B cell (primary cell): ENCODE measurements at regions not wholly inside any gene's neighbourhood (a gene's known extent, or its start where the extent isn't known, plus 50 kb on each side); places are given as distances from the start of the nearest gene placed in this dataset.

Experiments used
- ATAC-seq: fragments of 200-7000 bp; cut with Tn5 transposase; one replicate; pipeline ENCODE4 v1.10.0; 2021; ENCODE audit warnings: low read depth, mild to moderate bottlenecking, moderate number of reproducible peaks, moderate library complexity
- CTCF ChIA-PET: fragments of 350-600 bp; sonication (Branson Sonifier 250); formaldehyde crosslinking; loops from one replicate; lab custom pipeline; 2021; ENCODE audit warnings: antibody characterized with exemption, inconsistent platforms; lab: Charles Lee
- POLR2A ChIA-PET: fragments of 350-600 bp; sonication (Branson Sonifier 250); formaldehyde crosslinking; loops from one replicate; lab custom pipeline; 2021; ENCODE audit warnings: antibody characterized with exemption; lab: Charles Lee
- DNase-seq: peaks from one replicate; pipeline ENCODE4 v3.0.0; 2013
- H2AFZ ChIP-seq: 2 replicates; pipeline ENCODE4 v1.6.1; 2012; ENCODE audit warnings: mild to moderate bottlenecking, low read depth, low read length; ENCODE audit not compliant: insufficient read depth, poor library complexity, severe bottlenecking
- H3K27ac ChIP-seq, 2 donors: 1 replicate in 1 of 2; 2 replicates in 1 of 2; pipeline ENCODE4 v1.5.1; 2012 to 2013; ENCODE audit warnings: low read length in 2 of 2, mild to moderate bottlenecking in 2 of 2, moderate library complexity in 1 of 2
- H3K27me3 ChIP-seq, 4 experiments: fragments of 200-600 bp in 1 of 4; sonication (generic) in 1 of 4; replicated peaks in 1 of 4; 1 replicate in 2 of 4; 2 replicates in 2 of 4; pipeline versions ENCODE4 v1.6.1 to v1.7.0; 2013 to 2016; ENCODE audit warnings: low read length in 3 of 4, mild to moderate bottlenecking in 2 of 4, mixed read lengths in 1 of 4, moderate library complexity in 1 of 4; ENCODE audit not compliant: insufficient read depth in 4 of 4, control insufficient read depth in 3 of 4; ENCODE audit errors: control extremely low read depth in 1 of 4
- H3K36me3 ChIP-seq, 2 experiments: replicated peaks in 1 of 2; 1 replicate in 1 of 2; 2 replicates in 1 of 2; pipeline versions ENCODE4 v1.6.1 to v1.7.1; 2013; ENCODE audit warnings: low read length in 1 of 2; ENCODE audit not compliant: insufficient read depth in 2 of 2, control insufficient read depth in 1 of 2; ENCODE audit errors: control extremely low read depth in 1 of 2, extremely low read depth in 1 of 2
- H3K4me1 ChIP-seq, 2 donors: fragments of 200-600 bp in 1 of 2; sonication (generic) in 1 of 2; 1 replicate in 1 of 2; 2 replicates in 1 of 2; pipeline versions ENCODE4 v1.5.1 to v1.6.1; 2013 to 2017; ENCODE audit warnings: low read length in 2 of 2; ENCODE audit not compliant: control insufficient read depth in 2 of 2, insufficient read depth in 2 of 2
- H3K4me2 ChIP-seq: replicated peaks from 2 replicates; pipeline ENCODE3; 2012; ENCODE audit warnings: mild to moderate bottlenecking, low read depth, low read length; ENCODE audit not compliant: poor library complexity, severe bottlenecking
- H3K4me3 ChIP-seq, 5 experiments: fragments of 200-600 bp in 1 of 5; sonication (generic) in 1 of 5; 1 replicate in 3 of 5; 2 replicates in 2 of 5; pipeline versions ENCODE4 v1.5.1 to v1.7.0; 2011 to 2016; ENCODE audit warnings: low read length in 4 of 5, mild to moderate bottlenecking in 4 of 5, low read depth in 2 of 5, control low read depth in 1 of 5, moderate library complexity in 1 of 5; ENCODE audit not compliant: insufficient read depth in 1 of 5; ENCODE audit errors: control extremely low read depth in 1 of 5, extremely low read depth in 1 of 5
- H3K79me2 ChIP-seq: fragments of 200-600 bp; sonication (generic); one replicate; pipeline ENCODE4 v1.6.0; 2016; ENCODE audit warnings: low read length; ENCODE audit not compliant: control insufficient read depth, insufficient read depth
- H3K9ac ChIP-seq: fragments of 200-600 bp; sonication (generic); 2 replicates; pipeline ENCODE4 v1.6.1; 2017; ENCODE audit warnings: mild to moderate bottlenecking, low read length, moderate library complexity
- H3K9me3 ChIP-seq, 3 donors: one replicate each; pipeline versions ENCODE4 v1.6.1 to v1.7.1; 2013; ENCODE audit warnings: low read length in 2 of 3; ENCODE audit not compliant: control insufficient read depth in 2 of 3, insufficient read depth in 1 of 3; ENCODE audit errors: control extremely low read depth in 1 of 3
- H4K20me1 ChIP-seq: 2 replicates; pipeline ENCODE4 v1.6.0; 2012; ENCODE audit warnings: mild to moderate bottlenecking, low read length; ENCODE audit not compliant: insufficient read depth, control insufficient read depth, poor library complexity, severe bottlenecking
- H3K27ac Mint-ChIP-seq: one replicate; pipeline ENCODE4 v1.8.0; 2021; ENCODE audit warnings: mixed read lengths
- H3K27me3 Mint-ChIP-seq: one replicate; pipeline ENCODE4 v1.8.0; 2021; ENCODE audit warnings: mixed read lengths
- H3K4me1 Mint-ChIP-seq: one replicate; pipeline ENCODE4 v1.8.0; 2021; ENCODE audit warnings: mixed read lengths
- H3K4me3 Mint-ChIP-seq: one replicate; pipeline ENCODE4 v1.8.0; 2021; ENCODE audit warnings: mixed read lengths
- H3K9me3 Mint-ChIP-seq: one replicate; pipeline ENCODE4 v1.8.0; 2022; ENCODE audit warnings: mixed read lengths; ENCODE audit not compliant: insufficient read depth
- CTCF ChIP-seq: fragments of 200-600 bp; IDR thresholded peaks from one replicate; pipeline ENCODE4 v1.8.0; 2022; ENCODE audit warnings: antibody characterized with exemption, mild to moderate bottlenecking
- EZH2 ChIP-seq: IDR thresholded peaks from 2 replicates; pipeline ENCODE4 v1.6.1; 2012; ENCODE audit warnings: borderline replicate concordance, low read depth, mild to moderate bottlenecking, moderate library complexity, low read length; ENCODE audit not compliant: insufficient read depth, poor library complexity, severe bottlenecking
- WGBS: methylation state at CpG from one replicate; pipeline ENCODE4 v1.1.5; 2013; ENCODE audit warnings: missing lambda C conversion rate; ENCODE audit not compliant: insufficient coverage; 5-methylcytosine and 5-hydroxymethylcytosine counted together
- intact Hi-C: fragments of 100-400 bp; cut with micrococcal nuclease; formaldehyde crosslinking; loops from one replicate; pipeline ENCODE4 v1.10.0; 2022

- Histone ChIP-seq H3K9me3 (peaks cover 0 to 20% (median 0%) of the 10 kb centered on the region in 3 donors), H3K79me2 (no peaks in the 10 kb centered on the region), H3K4me3 (no peak overlapping the region), H3K4me1 (peaks cover 0 to 3% of the 10 kb centered on the region in 2 donors), H3K4me2 (no peak overlapping the region), H3K27me3 (peaks cover 0 to 33% (median 23%) of the 10 kb centered on the region in 4 experiments), H4K20me1 (no peaks in the 10 kb centered on the region), H3K27ac (no peak overlapping the region), H3K36me3 (no peaks in the 10 kb centered on the region), H3K9ac (no peak overlapping the region), H2AFZ (no peak overlapping the region)
- POLR2A ChIA-PET: no interaction called here
- CTCF ChIA-PET: no interaction called here
- H3K4me3 Mint-ChIP-seq: no peak overlapping the region
- ATAC-seq (no peak), DNase-seq (peak; percentile 20)
- intact Hi-C loops: no loop called here
- TF ChIP-seq CTCF (no peak), EZH2 (no peak)
- peaks cover 37% of the 10 kb centered on the region for H3K27me3 Mint-ChIP-seq
- H3K9me3 Mint-ChIP-seq: peaks cover 4% of the 10 kb centered on the region
- WGBS: 34% methylated on average over 17 of the region's 28 CpGs
- no peak overlapping the region for H3K27ac Mint-ChIP-seq
- H3K4me1 Mint-ChIP-seq: no peaks in the 10 kb centered on the region
These were observed 83.7 kb upstream of the ZNF322 start for GRCh38 chr6:26743157-26743821.

- peaks cover 4% of the 10 kb centered on the region for H3K9me3 Mint-ChIP-seq
- Histone ChIP-seq H3K9me3 (peaks cover 0 to 22% (median 3%) of the 10 kb centered on the region in 3 donors), H3K36me3 (no peaks in the 10 kb centered on the region), H3K4me3 (no peak overlapping the region), H2AFZ (no peak overlapping the region), H3K4me1 (peaks cover 0 to 3% of the 10 kb centered on the region in 2 donors), H3K9ac (no peak overlapping the region), H3K4me2 (no peak overlapping the region), H4K20me1 (no peaks in the 10 kb centered on the region), H3K79me2 (no peaks in the 10 kb centered on the region), H3K27ac (no peak overlapping the region), H3K27me3 (peaks cover 0 to 37% (median 25%) of the 10 kb centered on the region in 4 experiments)
- peaks cover 37% of the 10 kb centered on the region for H3K27me3 Mint-ChIP-seq
- 11% methylated on average over 19 of the region's 27 CpGs for WGBS
- no peaks in the 10 kb centered on the region for H3K4me1 Mint-ChIP-seq
- ChIA-PET CTCF (interaction anchor here (0.7 kb wide), 1 partner anchor 559 kb away, joined by 3 read pairs; no protein-coding TSS in a partner anchor), POLR2A (no interaction called here)
- DNase-seq (peak; percentile 33), ATAC-seq (no peak)
- TF ChIP-seq CTCF: no peak
- no peak for TF ChIP-seq EZH2
- no peak overlapping the region for H3K4me3 Mint-ChIP-seq
- intact Hi-C loops: no loop called here
- no peak overlapping the region for H3K27ac Mint-ChIP-seq
These were observed 84.6 kb upstream of the ZNF322 start for GRCh38 chr6:26743941-26744699.
